Activated T-cell treated with anti-CD3 and anti-CD28 coated beads for 4 hours (primary cell): ENCODE measurements at regions not wholly inside any gene's neighbourhood (a gene's known extent, or its start where the extent isn't known, plus 50 kb on each side); places are given as distances from the start of the nearest gene placed in this dataset.
"Not testable (repeated sequence)": the region's sequence is repeated elsewhere in the genome, so short reads cannot be mapped to it uniquely, and the experiment has no call there.

Experiments
- DNase-seq: peaks from one replicate; pipeline ENCODE4 v3.0.0-alpha.2; 2020

DNA sequence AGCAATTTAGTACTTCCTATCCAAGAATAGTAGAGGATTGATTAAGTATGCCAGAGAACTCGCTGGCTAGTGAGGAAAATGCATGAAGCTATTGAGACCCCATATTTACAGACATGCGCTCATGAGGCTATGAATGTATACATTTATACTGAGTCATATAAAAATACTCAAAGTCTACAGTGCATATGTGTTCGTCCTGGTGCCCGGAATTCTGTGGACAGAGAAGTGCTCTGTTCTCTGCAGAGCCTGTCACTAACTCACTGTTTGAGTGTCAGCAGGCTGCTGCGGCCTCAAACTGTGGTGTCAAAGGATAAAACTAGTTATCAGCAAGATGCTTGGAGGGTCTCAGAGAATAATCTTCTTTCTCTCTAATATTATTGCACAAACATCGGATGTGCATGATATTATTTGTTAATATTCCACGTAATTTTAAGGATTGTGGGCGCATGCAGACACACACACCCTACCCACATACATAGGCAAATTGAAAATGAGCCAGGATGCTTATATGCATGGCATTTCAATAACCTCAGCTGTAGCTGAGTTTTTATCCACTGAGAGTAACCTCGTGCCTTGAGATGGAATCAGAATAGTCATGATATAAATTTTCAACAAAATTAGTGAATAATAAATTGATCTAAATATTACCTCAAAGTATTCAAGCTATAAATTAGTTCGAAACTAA, 50.0 kb upstream of the TSC22D2 start:
- no peak for DNase-seq

DNA sequence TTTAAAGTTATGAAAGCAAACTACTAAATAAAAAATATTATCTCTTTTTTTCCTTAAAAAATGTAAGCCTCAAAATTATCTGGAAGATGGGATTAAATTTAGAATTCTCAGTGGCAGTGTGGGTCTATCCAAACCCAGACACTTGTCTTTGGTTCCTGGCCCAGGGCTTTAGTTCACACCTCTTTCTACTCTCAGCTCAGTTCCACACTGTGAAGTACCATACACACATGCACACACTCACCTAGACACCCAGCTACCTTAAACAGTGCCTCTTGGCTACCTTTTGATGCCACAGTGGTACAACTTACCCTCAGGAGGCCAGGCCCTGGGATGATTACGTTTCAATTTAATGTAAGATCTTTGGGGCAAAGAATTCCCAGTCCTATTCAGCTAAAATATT, 51.0 kb upstream of the TSC22D2 start:
- no peak for DNase-seq

DNA sequence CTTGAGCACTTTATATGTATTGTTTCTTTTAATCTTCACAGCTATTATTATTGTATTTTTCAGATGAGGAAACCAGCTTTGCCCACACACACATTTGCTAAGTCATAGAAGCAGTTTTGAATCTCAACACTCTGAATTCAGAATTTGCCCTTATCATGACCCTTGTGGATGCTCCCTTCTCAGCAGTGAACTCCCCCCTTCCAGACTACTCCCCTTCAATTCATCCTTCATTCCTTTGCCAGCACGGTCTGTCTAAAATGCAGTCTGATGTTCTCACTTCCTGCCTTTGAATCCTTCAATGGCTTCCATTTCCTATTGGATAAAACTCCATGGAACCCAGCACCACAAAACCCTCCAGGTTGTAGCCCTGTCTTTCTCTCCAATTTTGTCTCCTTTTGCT, 52.5 kb upstream of the TSC22D2 start:
- DNase-seq, result no peak

DNA sequence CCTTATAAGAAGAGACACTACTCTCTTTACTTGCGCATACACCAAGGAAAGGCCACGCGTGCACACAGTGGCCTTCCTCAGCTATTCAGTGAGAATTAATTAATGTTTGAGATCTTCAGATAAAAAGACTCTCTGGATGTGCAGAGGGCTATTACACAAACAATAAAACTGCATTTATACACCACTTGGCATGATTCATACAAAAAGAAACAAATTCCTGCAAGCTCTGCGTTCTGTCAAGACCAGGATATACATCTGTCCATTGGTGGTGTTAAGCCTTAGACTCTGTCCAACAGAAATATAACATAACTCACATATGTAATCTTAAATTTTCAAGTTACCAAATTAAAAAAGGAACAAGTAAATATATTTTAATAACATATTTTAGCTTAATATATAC, 55.2 kb upstream of the TSC22D2 start:
- no peak for DNase-seq

DNA sequence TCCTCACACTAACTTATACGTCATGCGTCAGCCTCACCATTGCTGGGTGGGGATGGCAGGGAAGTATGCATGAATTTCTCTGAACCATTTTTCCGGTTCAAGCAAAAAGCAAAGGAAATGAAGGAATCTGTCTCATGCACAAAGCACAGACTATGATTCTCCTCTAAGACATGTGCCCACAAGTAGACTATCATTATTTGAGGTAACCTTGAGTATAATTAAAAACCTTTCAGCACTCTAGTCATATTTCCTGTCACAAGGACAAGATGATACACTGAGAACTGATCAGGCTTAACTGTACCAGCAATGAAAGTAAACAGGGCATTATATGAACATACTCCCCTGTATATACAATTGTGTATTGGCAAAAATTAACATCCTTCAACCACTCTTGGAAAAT, 56.7 kb upstream of the TSC22D2 start:
- DNase-seq, result no peak

DNA sequence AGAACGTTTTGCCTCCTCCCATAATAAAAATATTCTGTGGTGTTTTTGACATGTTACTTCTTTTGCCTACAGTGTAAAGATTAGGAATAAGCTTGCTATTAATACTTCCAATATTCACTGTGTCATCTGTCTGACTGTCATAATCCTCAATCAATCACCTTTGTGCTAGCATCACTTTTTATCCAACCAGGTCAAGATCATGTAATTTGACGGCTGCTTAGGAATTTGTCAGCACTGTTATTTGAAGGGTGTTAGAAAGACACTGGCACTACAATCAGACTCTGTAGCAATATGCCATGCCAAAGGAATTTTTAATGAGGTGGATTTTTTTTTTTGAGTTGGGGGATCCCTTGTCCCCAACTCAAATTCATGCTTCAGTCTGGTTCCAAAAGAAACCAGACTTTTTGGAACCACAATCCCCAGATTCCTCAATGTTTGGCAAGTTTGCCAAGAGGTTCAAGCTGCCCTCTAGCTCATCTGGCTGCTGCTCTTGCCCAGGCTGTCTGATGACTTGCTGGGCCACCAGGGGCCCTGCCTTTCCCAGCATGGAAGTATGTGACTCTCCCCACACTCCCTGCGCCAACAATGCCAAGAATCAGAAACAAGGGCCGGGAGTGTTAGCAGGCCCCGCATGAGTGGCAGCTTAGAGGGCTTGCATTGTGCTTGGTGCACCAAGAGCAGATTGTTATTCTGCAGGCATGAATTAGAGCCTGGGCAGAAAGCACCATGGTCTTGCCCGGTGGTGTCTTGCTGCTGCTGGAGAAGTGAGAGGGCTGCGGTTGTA, 58.6 kb upstream of the TSC22D2 start:
- no peak for DNase-seq

DNA sequence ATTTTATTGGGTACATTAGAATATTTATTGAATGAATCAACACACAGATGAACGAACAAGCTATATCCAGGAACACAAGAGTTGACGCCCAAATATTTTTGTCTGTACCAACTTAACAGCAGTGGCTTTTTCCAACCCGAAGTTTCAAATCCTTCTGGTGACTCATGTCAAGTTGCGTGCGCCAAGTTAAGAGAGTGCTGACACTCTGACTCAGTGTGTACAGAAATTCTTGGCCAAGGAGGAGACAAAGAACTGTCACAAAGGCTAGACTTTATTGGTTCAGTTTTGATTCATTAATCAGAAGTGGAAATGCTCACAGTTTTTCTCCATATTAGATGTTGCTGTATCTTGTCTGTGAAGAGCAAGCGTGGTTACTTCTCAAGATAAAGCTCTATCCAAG, 59.6 kb upstream of the TSC22D2 start:
- DNase-seq, result no peak

DNA sequence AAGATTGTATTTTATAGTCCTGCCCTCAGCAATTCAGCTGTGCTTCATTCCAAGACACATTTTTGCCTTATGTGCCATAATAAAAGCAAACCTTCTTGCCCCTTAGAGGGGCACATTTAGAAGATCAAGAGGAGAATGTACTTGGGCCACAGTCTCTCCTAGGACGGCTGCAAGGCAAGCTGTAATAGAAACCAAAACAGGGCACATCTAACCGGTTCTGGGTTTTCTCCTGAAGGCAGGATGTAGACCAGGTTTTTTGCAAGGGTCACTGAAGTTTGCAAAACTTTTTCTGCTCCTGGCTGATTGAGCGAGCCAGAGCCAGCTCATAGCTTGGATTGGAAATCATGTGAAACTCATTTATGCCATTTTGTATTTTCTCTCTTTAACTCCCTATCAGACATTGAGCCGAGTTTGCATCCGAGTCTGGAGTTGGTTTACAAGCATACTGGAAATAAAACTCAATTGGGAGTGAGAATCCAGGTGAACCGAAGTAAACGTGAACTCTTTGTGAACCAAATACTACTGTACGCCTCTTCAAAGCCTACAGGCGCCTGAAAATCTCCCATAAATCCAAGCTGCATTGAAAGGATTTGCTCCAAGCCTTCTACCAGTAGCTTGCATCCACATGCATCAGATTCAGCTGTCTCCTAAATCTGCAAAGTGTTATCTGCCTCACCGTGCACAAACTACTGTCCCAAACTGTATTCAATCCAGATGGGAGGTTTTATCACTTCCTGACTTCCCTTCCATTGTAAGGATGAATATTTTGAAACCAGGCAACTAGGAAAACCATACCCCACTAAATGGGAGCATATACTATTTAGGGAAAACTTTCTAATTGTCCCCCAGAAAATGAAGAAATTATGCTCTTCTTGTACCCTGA, 60.9 kb upstream of the TSC22D2 start:
- DNase-seq, result no peak

DNA sequence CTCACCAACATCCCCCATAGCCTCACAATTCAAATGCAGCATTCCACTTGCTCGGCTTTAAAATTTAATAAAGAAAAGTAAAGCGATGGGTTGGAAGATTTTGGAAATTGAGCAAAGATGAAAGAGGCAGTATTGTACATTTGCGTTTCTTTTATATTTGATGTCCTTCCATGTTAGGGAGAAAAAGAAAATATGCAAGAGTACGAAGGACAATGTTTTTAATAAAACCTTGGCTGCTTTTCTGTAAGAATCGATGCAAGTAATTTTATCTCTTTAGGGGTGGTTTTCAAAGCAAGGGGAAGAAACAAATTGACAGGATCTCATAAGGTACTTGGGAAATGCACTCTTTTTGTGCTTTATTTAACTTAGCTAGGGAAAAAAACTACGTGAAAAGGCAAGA, 61.8 kb upstream of the TSC22D2 start:
- DNase-seq, result no peak

DNA sequence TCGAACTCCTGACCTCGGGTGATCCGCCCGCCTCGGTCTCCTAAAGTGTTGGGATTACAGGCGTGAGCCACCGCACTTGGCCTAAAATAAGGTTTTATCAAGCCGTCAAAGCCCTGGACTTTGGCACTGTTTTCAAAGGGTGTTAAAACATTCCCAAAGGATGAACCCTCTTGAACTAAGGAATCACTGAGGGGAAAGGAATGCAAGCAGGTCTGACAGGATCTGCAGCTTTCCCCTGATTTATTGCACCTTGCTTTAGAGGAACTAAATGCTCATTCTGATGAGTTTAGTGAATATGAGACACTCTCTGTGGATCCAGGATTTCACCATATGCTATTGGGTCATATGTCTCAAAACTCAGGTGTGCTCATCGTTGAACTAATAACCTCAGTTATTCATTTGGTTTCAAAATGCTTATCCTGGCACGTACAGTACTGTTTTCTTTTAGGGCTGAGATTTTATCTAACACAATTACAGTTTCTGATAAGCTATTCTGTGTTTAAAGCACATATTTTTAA, 63.0 kb upstream of the TSC22D2 start:
- no peak for DNase-seq

DNA sequence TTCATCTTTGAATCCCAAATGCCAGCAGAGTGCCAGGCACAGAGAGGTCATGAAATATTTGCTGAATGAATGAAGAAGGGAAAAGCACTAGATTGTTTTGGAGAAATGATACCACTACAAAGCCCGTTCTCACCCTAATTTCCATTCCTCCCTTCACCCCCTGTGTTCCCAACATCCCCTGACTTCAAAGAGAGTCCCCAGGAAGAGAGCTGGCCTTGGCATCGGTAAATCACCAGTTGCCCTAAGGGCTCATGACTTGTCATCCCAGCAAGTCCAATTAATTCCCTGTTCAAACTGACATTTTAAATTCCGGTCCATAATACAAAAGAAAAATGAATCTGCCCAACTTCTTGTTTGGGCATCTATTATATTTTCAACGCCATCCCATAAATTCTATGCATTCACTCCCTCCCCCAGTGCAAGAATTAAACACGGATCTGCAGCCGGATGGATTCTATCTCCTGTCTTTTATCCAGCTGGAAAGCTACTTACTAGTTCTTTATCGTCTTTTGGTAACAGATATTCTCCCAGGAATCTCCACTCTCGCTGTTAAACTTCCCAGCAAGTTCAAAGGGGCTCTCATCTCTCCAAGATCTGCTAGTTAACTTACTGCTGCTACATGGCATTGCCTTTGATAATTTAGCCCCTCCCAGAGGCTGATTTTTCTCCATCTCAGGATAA, 63.9 kb upstream of the TSC22D2 start:
- no peak for DNase-seq

DNA sequence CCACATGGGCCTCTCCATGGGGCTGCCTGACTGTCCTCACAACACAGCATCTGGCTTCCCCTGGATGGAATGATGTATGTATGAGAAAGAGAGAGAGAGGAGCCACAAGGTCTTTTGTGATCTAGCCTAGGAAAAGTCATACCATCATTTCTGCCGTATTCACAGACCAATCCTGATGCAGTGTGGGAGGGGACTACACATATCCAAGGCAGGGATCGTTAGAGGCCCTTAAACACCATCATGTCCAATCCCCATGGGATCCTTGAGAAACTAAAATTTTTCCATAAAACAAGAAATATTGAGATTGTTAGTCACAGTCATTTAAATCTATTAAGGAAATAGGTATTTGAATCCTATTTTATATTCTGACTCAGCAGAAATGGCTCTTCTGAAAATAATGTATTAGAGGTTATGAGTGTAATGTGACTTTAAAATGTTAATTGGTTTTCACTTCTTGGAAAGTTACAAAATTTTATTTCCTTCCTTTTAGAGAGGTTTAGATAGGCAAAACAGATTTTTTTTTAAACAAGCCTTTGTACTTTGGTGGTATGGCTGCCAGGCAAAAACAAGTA, 65.1 kb upstream of the TSC22D2 start:
- no peak for DNase-seq

DNA sequence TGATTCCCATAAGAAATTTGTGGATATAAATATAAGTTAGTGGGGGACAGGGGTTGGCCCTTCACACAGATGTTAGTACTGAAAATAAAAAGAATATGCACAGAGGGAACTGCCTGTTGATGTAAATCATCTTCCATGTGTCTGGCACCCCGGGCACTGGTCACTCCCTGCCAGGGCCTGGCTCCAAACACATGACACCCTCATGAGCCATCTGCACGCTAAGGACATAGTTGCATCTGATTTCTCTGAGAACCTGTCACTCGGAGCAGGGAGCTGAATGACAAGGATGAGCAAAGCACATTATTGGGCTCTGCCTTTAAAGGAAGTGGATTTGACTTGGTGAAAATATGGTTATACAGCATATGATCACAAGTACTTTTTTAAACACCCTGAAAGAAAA, 66.2 kb upstream of the TSC22D2 start:
- no peak for DNase-seq

DNA sequence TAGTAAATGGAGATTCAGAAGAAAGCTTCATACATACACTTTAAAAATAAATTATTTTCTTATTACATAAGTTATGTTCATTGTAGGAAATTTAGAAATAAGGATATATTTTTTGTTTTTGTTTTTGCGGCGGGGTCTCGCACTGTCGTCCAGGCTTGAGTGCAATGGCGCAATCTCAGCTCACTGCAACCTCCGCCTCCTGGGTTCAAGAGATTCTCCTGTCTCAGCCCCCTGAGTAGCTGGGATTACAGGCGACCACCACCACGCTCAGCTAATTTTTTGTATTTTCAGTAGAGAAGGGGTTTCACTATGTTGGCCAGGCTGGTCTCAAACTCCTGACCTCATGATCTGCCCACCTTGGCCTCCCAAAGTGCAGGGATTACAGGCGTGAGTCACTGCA, 71.7 kb upstream of the TSC22D2 start:
- DNase-seq, result not testable (repeated sequence)

DNA sequence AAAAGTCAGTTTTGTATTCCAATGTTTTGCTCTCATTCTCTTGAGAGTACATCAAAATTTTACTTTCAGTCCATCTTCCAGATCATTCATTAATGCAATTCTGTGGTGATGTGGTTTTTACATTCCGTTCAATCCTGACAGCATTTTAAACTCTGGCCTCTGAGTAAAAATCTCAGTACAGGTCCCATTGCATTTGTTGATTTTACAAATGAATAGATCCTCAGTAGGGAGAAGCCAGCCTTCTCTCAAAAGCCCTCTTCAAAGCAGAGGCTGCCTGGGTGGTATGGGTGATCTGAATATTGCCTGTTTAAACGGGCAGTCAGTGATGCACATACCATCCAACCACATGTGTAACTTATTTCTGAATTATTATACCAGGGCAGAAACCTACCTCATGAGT, 72.5 kb upstream of the TSC22D2 start:
- no peak for DNase-seq

DNA sequence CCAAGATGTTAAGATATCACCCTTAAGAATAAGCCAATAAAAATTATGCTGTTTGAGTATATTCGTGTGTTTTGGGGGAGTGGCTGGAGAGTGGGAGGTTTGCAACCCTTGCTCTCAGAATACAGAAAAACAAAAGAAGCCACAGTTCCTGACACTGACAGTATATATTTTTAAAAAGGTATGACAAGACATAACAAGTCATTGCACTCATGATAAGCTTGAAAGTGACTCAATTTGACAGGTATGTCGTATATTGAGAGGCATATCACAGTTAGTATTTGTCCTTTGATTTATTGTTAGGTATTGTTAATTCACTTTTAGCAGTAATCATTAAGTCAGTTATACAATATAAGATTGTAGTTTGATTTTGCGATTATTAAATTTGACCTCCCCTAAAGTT, 73.1 kb upstream of the TSC22D2 start:
- no peak for DNase-seq

DNA sequence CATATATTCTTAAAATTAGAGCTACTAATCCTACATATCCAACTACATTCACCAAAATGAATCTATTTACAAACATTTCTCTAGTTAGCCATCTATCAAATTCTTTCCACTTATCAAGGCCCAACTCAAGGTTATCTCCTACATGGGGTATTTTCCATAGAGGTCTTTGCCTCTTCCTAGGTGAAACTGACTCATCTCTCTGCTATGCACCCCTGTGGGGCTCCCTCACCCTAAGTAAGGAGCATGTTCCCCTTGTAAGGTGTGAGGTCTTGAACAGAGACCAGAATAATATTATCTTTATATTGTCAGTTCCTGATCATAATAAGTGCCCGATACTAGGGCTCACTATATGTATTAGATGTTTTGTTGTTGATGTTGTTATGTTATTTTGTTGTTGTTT, 74.6 kb upstream of the TSC22D2 start:
- DNase-seq, result no peak

DNA sequence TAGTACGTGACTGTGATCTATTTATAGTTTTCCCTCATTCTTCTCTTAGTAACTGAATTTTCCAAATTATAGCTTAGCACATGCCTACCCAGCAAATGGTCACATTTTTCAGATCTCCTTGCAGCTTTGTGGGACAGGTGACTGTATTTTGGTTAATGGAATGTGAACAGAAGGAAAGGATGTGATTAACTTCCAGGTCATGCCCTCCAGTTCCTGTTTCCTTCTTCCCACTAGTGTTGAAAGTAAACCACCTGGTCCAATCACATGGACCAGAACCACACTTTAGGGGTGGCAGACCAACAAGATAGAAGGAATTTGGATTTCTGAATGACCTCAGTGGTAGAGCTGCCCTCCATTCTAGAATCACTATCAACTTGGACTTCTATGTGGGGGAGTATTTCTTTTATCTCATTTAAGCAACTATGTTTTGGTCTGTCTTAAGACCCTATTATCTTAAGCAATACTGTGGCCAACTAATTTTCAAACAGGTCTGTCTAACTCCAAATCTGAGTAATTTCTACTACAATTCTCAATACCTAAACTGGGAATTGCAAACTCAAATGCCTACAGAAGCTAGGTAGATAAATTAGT, 76.0 kb upstream of the TSC22D2 start:
- no peak for DNase-seq

DNA sequence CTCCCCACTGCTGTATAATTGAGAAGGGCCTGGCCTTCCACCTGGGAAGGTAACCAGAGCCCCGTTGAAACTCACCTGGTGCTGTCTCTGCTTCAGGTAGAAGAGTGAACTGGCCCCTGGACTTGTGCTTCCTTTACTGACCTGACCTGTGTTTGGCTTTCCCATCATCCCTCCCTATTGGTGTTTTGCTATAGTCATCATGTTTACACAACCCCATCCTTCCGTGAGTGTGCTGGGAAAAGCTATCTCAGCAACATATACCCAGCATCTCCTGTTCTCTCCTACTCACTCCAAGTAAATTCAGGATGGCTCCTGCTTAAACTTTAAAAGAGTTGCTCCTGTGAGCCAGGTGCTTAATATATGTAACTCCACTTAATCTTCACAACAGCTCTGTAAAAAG, 77.2 kb upstream of the TSC22D2 start:
- no peak for DNase-seq

DNA sequence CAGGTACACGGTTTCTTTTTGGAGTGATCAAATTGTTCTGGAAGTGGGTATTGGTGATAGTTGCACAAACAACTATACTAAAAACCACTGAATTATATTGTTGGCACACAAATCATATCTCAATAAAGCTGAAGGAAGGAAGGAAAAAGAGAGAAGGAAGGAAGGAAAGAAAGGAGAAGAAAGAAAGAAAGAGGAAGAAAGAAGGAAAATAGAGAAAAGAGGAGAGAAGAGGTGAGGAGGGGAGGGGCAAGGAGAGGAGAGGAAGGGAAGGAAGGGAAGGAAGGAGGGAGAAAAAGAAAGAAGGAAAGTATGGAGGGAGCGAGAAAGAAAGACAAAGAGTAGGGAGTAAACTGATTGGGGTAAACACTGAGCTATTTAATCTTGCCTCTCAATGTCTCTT, 77.9 kb upstream of the TSC22D2 start:
- no peak for DNase-seq

DNA sequence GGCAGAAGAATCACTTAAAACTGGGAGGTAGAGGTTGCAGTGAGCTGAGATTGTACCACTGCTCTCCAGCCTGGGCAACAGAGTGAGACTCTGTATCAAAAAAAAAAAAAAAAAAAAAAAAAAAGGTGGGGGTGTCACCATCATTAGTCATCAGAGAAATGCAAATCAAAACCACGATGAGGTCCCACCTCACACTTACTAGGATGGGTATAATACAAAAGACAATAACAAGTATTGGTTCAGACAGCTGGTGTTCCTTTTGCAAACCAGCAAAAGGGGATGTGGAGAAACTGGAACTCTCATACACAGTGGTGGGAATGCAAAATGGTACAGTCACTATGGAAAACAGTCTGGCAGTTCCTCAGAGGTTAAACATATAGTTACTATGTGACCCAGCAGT, 78.7 kb upstream of the TSC22D2 start:
- no peak for DNase-seq

DNA sequence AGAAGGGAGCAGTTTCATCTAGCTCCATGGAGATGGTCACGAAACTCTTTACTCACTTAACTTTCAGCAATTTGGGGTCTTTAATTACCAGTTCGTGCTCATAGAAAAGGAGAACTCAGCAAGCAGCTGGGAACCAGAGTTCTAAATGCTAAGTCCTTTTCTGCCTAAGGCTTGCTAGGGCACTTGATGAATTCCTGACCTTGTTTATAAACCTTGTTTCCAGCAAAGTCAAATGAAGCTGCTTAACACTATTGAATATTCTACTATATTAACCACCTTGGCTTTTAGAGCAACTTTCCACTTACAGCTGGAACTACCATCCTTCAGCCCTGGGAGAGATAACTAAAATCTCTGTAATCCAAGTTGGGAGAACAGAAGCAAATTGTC, 79.5 kb upstream of the TSC22D2 start:
- no peak for DNase-seq
